K562 (cell line): ENCODE measurements at regions not wholly inside any gene's neighbourhood (a gene's known extent, or its start where the extent isn't known, plus 50 kb on each side); places are given as distances from the start of the nearest gene placed in this dataset.

ENCODE experiments used
- ATAC-seq: fragments of 200-7000 bp; cut with Tn5 transposase; 3 replicates; pipeline ENCODE4 v1.9.1; 2020; ENCODE audit warnings: moderate library complexity
- BruUV-seq: library from RNA; stranded (reverse); fragments of 400-500 nt; replicated peaks from 2 replicates; lab custom pipeline; 2021; lab: Mats Ljungman, UMichigan
- CTCF ChIA-PET: fragments of 300-600 bp; formaldehyde crosslinking; extraction: SDS; loops from one replicate; lab custom pipeline; 2021; ENCODE audit warnings: low intra/inter-chr PET ratio; lab: Yijun Ruan, JAX
- POLR2A ChIA-PET: fragments of 300-600, 350-650 bp; sonication (Branson Sonifier 250); formaldehyde crosslinking; extraction: SDS; loops from one replicate; lab custom pipeline; 2021; ENCODE audit warnings: antibody characterized with exemption, inconsistent platforms; lab: Yijun Ruan, JAX
- DNase-seq, 4 experiments: peaks; one replicate each; pipeline versions ENCODE4 v3.0.0 to v3.0.0-alpha.2; 2011 to 2018; ENCODE audit warnings: low spot score in 3 of 4, mixed read lengths in 3 of 4; ENCODE audit errors: extremely low read depth in 1 of 4
- FAIRE-seq: peaks from 2 replicates; lab custom pipeline; 2011; peaks lifted over from hg19 to GRCh38; lab: Jason Lieb, UNC
- H2AFZ ChIP-seq: 2 replicates; pipeline ENCODE4 v1.6.0; 2011; ENCODE audit warnings: low read depth, low read length, control low read depth, inconsistent platforms
- H3K27ac ChIP-seq: fragments of 200-600 bp; 3 replicates; pipeline ENCODE4 v1.8.0; 2011; ENCODE audit warnings: low read depth, mild to moderate bottlenecking, control low read depth, inconsistent platforms, low read length, moderate library complexity, mixed read lengths; ENCODE audit errors: extremely low read depth
- H3K27me3 ChIP-seq, 2 experiments: fragments of 300-600 bp in 1 of 2; 2 replicates in 1 of 2; 3 replicates in 1 of 2; pipeline versions ENCODE4 v1.6.0 to v1.8.0; 2011; ENCODE audit warnings: inconsistent platforms in 2 of 2, low read length in 2 of 2, mild to moderate bottlenecking in 1 of 2, mixed read lengths in 1 of 2, moderate library complexity in 1 of 2; ENCODE audit not compliant: control insufficient read depth in 2 of 2, insufficient read depth in 2 of 2
- H3K36me3 ChIP-seq: fragments of 300-600 bp; 3 replicates; pipeline ENCODE4 v1.8.0; 2011; ENCODE audit warnings: mild to moderate bottlenecking, low read length, inconsistent platforms; ENCODE audit not compliant: control insufficient read depth, insufficient read depth
- H3K4me1 ChIP-seq, 2 experiments: fragments of 200-600 bp in 1 of 2; replicated peaks in 1 of 2; 2 replicates in 1 of 2; 3 replicates in 1 of 2; pipeline versions ENCODE4 v1.5.1 to v1.8.0; 2011; ENCODE audit warnings: inconsistent platforms in 2 of 2, low read length in 2 of 2, mild to moderate bottlenecking in 1 of 2, mixed read lengths in 1 of 2, moderate library complexity in 1 of 2; ENCODE audit not compliant: control insufficient read depth in 2 of 2, insufficient read depth in 2 of 2
- H3K4me2 ChIP-seq: 2 replicates; pipeline ENCODE4 v1.6.1; 2011; ENCODE audit warnings: low read length, control low read depth, inconsistent platforms, mixed read lengths; ENCODE audit not compliant: insufficient read depth
- H3K4me3 ChIP-seq: fragments of 200-600 bp; sonication (generic), shearing (Covaris generic); 2 replicates; pipeline ENCODE4 v1.5.1; 2016; ENCODE audit warnings: control low read depth, inconsistent platforms
- H3K79me2 ChIP-seq: fragments of 200-600 bp; 3 replicates; pipeline ENCODE4 v1.8.0; 2011; ENCODE audit warnings: low read length, inconsistent platforms; ENCODE audit not compliant: control insufficient read depth, insufficient read depth
- H3K9ac ChIP-seq, 2 experiments: 2 replicates each; pipeline versions ENCODE4 v1.6.0 to v1.6.1; 2011; ENCODE audit warnings: low read depth in 2 of 2, low read length in 2 of 2, control low read depth in 1 of 2, inconsistent platforms in 1 of 2, mild to moderate bottlenecking in 1 of 2, mixed read lengths in 1 of 2; ENCODE audit not compliant: insufficient read depth in 1 of 2
- H3K9me1 ChIP-seq: one replicate; pipeline ENCODE4 v1.6.0; 2011; ENCODE audit warnings: inconsistent platforms, mild to moderate bottlenecking, low read length, moderate library complexity; ENCODE audit not compliant: control insufficient read depth, insufficient read depth
- H3K9me3 ChIP-seq: replicated peaks from 2 replicates; pipeline ENCODE4 v1.5.1; 2011; ENCODE audit warnings: low read depth, low read length, inconsistent platforms; ENCODE audit not compliant: control insufficient read depth, insufficient read depth
- H4K20me1 ChIP-seq: replicated peaks from 2 replicates; pipeline ENCODE4 v1.6.1; 2011; ENCODE audit warnings: low read length, inconsistent platforms, mixed read lengths; ENCODE audit not compliant: control insufficient read depth, insufficient read depth
- RAD21 ChIP-seq, 2 experiments: fragments of 250-450 bp in 1 of 2; fragments of 450-650 bp in 1 of 2; sonication (Bioruptor Pico) in 1 of 2; formaldehyde crosslinking in 1 of 2; IDR thresholded peaks in 1 of 2; conservative IDR thresholded peaks in 1 of 2; 2 replicates each; pipeline versions ENCODE4 v1.4.0 to v1.8.0; 2020 to 2022; ENCODE audit warnings: mild to moderate bottlenecking in 2 of 2, moderate library complexity in 1 of 2
- SAFB2 ChIP-seq: fragments of 200-400 bp; formaldehyde crosslinking; IDR thresholded peaks from 2 replicates; pipeline ENCODE4 v1.6.1; 2018; ENCODE audit warnings: borderline replicate concordance, low read length, low read depth, moderate library complexity; ENCODE audit not compliant: severe bottlenecking
- SMAD4 ChIP-seq: fragments of 250-450 bp; sonication (Bioruptor Pico); conservative IDR thresholded peaks from 2 replicates; pipeline ENCODE4 v1.8.0; 2021; ENCODE audit warnings: inconsistent platforms, mild to moderate bottlenecking, moderate library complexity
- WGBS: fragments of 100-300 bp; shearing (Covaris generic); methylation state at CpG from one replicate; pipeline ENCODE4 v1.1.6; 2016; ENCODE audit warnings: low coverage, mixed read lengths; ENCODE audit not compliant: insufficient coverage; ENCODE audit errors: missing lambda C conversion rate; 5-methylcytosine and 5-hydroxymethylcytosine counted together
- in situ Hi-C: fragments of 300-500 bp; cut with MboI; formaldehyde crosslinking; loops from 4 replicates; pipeline ENCODE4 v1.15.0; 2018; ENCODE audit warnings: inconsistent platforms, mixed read lengths
- intact Hi-C: fragments of 100-400 bp; cut with micrococcal nuclease; formaldehyde crosslinking; loops from 2 replicates; pipeline ENCODE4 v1.14.2; 2022
- TF ChIP-seq, protein P1 (sequence below), 3 experiments: IDR thresholded peaks in 2 of 3; conservative IDR thresholded peaks in 1 of 3; 2 replicates each; pipeline ENCODE4 v1.5.1; 2011 to 2012; ENCODE audit warnings: low read length in 3 of 3, mild to moderate bottlenecking in 3 of 3, control low read depth in 2 of 3, improper control_type of control experiment in 1 of 3, inconsistent platforms in 1 of 3, low read depth in 1 of 3, mixed read lengths in 1 of 3, moderate library complexity in 1 of 3; ENCODE audit not compliant: insufficient read depth in 2 of 3
- TF ChIP-seq, protein P2 (sequence below): sonication (generic); formaldehyde crosslinking; IDR thresholded peaks from 2 replicates; pipeline ENCODE4 v1.8.1; 2023; ENCODE audit warnings: mild to moderate bottlenecking, missing genetic modification reagents

DNA sequence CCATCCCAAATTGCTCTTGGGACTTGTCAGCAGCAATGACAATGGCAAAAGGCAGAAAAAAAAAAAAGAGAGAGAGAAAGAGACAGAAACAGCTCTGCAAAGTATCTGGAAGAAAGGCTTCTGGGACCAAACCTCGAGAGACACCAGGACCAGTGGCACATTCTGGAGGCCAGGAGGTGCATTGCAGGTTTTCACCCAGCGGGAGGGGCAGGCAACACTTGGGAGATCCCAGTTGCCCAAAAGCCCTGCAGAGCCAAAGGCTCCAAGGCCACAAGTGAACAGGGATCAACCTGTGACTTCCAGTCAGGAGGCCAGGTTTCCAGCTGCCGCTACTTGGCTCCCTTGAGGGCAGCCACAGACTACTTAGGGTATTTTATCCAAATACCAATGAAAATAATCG, 110.8 kb upstream of the CDH5 start:
- no peak overlapping the region for H3K9ac ChIP-seq
- no peak for ATAC-seq
- H3K79me2 ChIP-seq = no peaks in the 10 kb centered on the region

More for the DNA sequence above, 110.8 kb upstream of the CDH5 start:
- CTCF ChIA-PET = no interaction called here
- BruUV-seq = no TSS peak
- H3K27ac ChIP-seq = no peak overlapping the region
- no peaks in the 10 kb centered on the region for H3K36me3 ChIP-seq
- WGBS = 0% methylated on average over 4 of the region's 4 CpGs
- peaks cover 0 to 4% of the 10 kb centered on the region in 2 experiments; a peak in 1 of 5 replicates for H3K27me3 ChIP-seq
- no peak overlapping the region for H3K4me3 ChIP-seq
- no peak overlapping the region for H2AFZ ChIP-seq
- H3K9me3 ChIP-seq = no peaks in the 10 kb centered on the region
- H3K4me2 ChIP-seq = no peak overlapping the region
- H3K4me1 ChIP-seq = no peaks in the 10 kb centered on the region
- no peaks in the 10 kb centered on the region for H4K20me1 ChIP-seq
- FAIRE-seq (no peak), DNase-seq (no peak)
- intact Hi-C loops (no loop called here), in situ Hi-C loops (no loop called here)
- H3K9me1 ChIP-seq = no peaks in the 10 kb centered on the region
- TF ChIP-seq SAFB2 (no peak), RAD21 (CRISPR knock-in tag; conservative IDR thresholded peaks at IDR 0.05 in 1 of 2, IDR thresholded peaks at IDR 0.05 in 1 of 2) (0 out of 4 replicates have a peak, but pooled peaks of 1 of the 2 experiments have one; percentile 3), SMAD4 (no peak)
- TF ChIP-seq, protein P1, sequence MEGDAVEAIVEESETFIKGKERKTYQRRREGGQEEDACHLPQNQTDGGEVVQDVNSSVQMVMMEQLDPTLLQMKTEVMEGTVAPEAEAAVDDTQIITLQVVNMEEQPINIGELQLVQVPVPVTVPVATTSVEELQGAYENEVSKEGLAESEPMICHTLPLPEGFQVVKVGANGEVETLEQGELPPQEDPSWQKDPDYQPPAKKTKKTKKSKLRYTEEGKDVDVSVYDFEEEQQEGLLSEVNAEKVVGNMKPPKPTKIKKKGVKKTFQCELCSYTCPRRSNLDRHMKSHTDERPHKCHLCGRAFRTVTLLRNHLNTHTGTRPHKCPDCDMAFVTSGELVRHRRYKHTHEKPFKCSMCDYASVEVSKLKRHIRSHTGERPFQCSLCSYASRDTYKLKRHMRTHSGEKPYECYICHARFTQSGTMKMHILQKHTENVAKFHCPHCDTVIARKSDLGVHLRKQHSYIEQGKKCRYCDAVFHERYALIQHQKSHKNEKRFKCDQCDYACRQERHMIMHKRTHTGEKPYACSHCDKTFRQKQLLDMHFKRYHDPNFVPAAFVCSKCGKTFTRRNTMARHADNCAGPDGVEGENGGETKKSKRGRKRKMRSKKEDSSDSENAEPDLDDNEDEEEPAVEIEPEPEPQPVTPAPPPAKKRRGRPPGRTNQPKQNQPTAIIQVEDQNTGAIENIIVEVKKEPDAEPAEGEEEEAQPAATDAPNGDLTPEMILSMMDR (IDR thresholded peaks at IDR 0.05 in 2 of 3, conservative IDR thresholded peaks at IDR 0.05 in 1 of 3; ENCODE audit: insufficient read depth in 2 of 3, low read depth in 1 of 3, low read length in 3 of 3) = 0 out of 6 replicates have a peak, but pooled peaks of 1 of the 3 experiments have one; percentile 12
- TF ChIP-seq, protein P2, sequence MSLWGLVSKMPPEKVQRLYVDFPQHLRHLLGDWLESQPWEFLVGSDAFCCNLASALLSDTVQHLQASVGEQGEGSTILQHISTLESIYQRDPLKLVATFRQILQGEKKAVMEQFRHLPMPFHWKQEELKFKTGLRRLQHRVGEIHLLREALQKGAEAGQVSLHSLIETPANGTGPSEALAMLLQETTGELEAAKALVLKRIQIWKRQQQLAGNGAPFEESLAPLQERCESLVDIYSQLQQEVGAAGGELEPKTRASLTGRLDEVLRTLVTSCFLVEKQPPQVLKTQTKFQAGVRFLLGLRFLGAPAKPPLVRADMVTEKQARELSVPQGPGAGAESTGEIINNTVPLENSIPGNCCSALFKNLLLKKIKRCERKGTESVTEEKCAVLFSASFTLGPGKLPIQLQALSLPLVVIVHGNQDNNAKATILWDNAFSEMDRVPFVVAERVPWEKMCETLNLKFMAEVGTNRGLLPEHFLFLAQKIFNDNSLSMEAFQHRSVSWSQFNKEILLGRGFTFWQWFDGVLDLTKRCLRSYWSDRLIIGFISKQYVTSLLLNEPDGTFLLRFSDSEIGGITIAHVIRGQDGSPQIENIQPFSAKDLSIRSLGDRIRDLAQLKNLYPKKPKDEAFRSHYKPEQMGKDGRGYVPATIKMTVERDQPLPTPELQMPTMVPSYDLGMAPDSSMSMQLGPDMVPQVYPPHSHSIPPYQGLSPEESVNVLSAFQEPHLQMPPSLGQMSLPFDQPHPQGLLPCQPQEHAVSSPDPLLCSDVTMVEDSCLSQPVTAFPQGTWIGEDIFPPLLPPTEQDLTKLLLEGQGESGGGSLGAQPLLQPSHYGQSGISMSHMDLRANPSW (CRISPR knock-in tag) = no peak
- POLR2A ChIA-PET = interaction anchor here (0.6 kb wide), 2 partner anchors 624 to 1031 kb away, joined by 3 to 4 read pairs; no protein-coding TSS in a partner anchor
